ENCODE measurements at regions not wholly inside any gene's neighbourhood (a gene's known extent, or its start where the extent isn't known, plus 50 kb on each side); places are given as distances from the start of the nearest gene placed in this dataset.

GRCh38 chr3:144552346-144553057 lies 580.9 kb downstream of the DIPK2A start:
- Histone ChIP-seq H3K4me3 (ENCODE audit: control insufficient read depth in 2 of 3, extremely low read depth in 1 of 3, insufficient read depth in 2 of 3, low read depth in 1 of 3, low read length in 3 of 3) (no peak overlapping the region), H3K27me3 (ENCODE audit: control insufficient read depth, extremely low read depth, insufficient read depth, low read length) (no peaks in the 10 kb centered on the region), H3K27ac (ENCODE audit: control insufficient read depth, insufficient read depth, low read length) (no peak overlapping the region), H3K9me1 (ENCODE audit: control insufficient read depth, extremely low read depth, insufficient read depth, low read length) (no peaks in the 10 kb centered on the region), H3K79me2 (ENCODE audit: control insufficient read depth, insufficient read depth, low read length) (no peaks in the 10 kb centered on the region), H3K9me3 (ENCODE audit: control insufficient read depth, low read depth, low read length) (no peaks in the 10 kb centered on the region), H2AFZ (ENCODE audit: control insufficient read depth, low read length) (no peak overlapping the region), H3K9ac (ENCODE audit: control insufficient read depth, extremely low read depth, insufficient read depth, low read length) (no peak overlapping the region), H3K4me2 (ENCODE audit: control insufficient read depth, extremely low read depth, insufficient read depth, low read depth, low read length) (no peak overlapping the region), H3K36me3 (ENCODE audit: control insufficient read depth in 2 of 2, extremely low read depth in 1 of 2, insufficient read depth in 2 of 2, low read length in 2 of 2) (no peaks in the 10 kb centered on the region), H3K4me1 (ENCODE audit: control insufficient read depth, extremely low read depth, insufficient read depth, low read length) (peaks cover 4% of the 10 kb centered on the region), H4K20me1 (ENCODE audit: control insufficient read depth, extremely low read depth, insufficient read depth, low read length) (no peaks in the 10 kb centered on the region)
- dilution Hi-C loops (cut with MboI; ENCODE audit: extremely low pct_ligation_motif_present, low sequenced_read_pairs), result no loop called here
- DNase-seq (ENCODE audit: low read depth, low spot score) (no peak), FAIRE-seq (no peak)
- TF ChIP-seq CTCF (optimal IDR thresholded peaks at IDR 0.05 in 1 of 3, IDR thresholded peaks at IDR 0.05 in 1 of 3, conservative IDR thresholded peaks at IDR 0.05 in 1 of 3; ENCODE audit: extremely low read depth in 1 of 3, insufficient read depth in 2 of 3, low read length in 3 of 3) (no peak), EZH2 (IDR thresholded peaks at IDR 0.05; ENCODE audit: low read length) (no peak)

- no peaks in the 10 kb centered on the region for H3K27me3 ChIP-seq (ENCODE audit: control insufficient read depth, extremely low read depth, insufficient read depth, low read length)
- no peak for FAIRE-seq
- H2AFZ ChIP-seq (ENCODE audit: control insufficient read depth, low read length), result no peak overlapping the region
- no peak overlapping the region for H3K4me3 ChIP-seq (ENCODE audit: control insufficient read depth in 2 of 3, extremely low read depth in 1 of 3, insufficient read depth in 2 of 3, low read depth in 1 of 3, low read length in 3 of 3)
- H3K27ac ChIP-seq (ENCODE audit: control insufficient read depth, insufficient read depth, low read length), result no peak overlapping the region
- peaks cover 8% of the 10 kb centered on the region for H3K4me1 ChIP-seq (ENCODE audit: control insufficient read depth, extremely low read depth, insufficient read depth, low read length)
- H3K79me2 ChIP-seq (ENCODE audit: control insufficient read depth, insufficient read depth, low read length), result no peaks in the 10 kb centered on the region
- no peak overlapping the region for H3K4me2 ChIP-seq (ENCODE audit: control insufficient read depth, extremely low read depth, insufficient read depth, low read depth, low read length)
- DNase-seq (ENCODE audit: low read depth, low spot score), result no peak
- H4K20me1 ChIP-seq (ENCODE audit: control insufficient read depth, extremely low read depth, insufficient read depth, low read length), result no peaks in the 10 kb centered on the region
- H3K9me3 ChIP-seq (ENCODE audit: control insufficient read depth, low read depth, low read length), result no peaks in the 10 kb centered on the region
- no peak for TF ChIP-seq EZH2 (IDR thresholded peaks at IDR 0.05; ENCODE audit: low read length)
- no peaks in the 10 kb centered on the region for H3K36me3 ChIP-seq (ENCODE audit: control insufficient read depth in 2 of 2, extremely low read depth in 1 of 2, insufficient read depth in 2 of 2, low read length in 2 of 2)
- H3K9ac ChIP-seq (ENCODE audit: control insufficient read depth, extremely low read depth, insufficient read depth, low read length), result no peak overlapping the region
- dilution Hi-C loops (cut with MboI; ENCODE audit: extremely low pct_ligation_motif_present, low sequenced_read_pairs), result no loop called here
- no peaks in the 10 kb centered on the region for H3K9me1 ChIP-seq (ENCODE audit: control insufficient read depth, extremely low read depth, insufficient read depth, low read length)
Observed at GRCh38 chr3:144553301-144553700, 581.7 kb downstream of the DIPK2A start.

GRCh38 chr3:144554889-144555288 lies 583.3 kb downstream of the DIPK2A start:
- Histone ChIP-seq H3K4me1 (ENCODE audit: control insufficient read depth, extremely low read depth, insufficient read depth, low read length) (peaks cover 8% of the 10 kb centered on the region), H3K27ac (ENCODE audit: control insufficient read depth, insufficient read depth, low read length) (no peak overlapping the region), H3K79me2 (ENCODE audit: control insufficient read depth, insufficient read depth, low read length) (no peaks in the 10 kb centered on the region), H4K20me1 (ENCODE audit: control insufficient read depth, extremely low read depth, insufficient read depth, low read length) (no peaks in the 10 kb centered on the region), H3K4me3 (ENCODE audit: control insufficient read depth in 2 of 3, extremely low read depth in 1 of 3, insufficient read depth in 2 of 3, low read depth in 1 of 3, low read length in 3 of 3) (no peak overlapping the region), H3K4me2 (ENCODE audit: control insufficient read depth, extremely low read depth, insufficient read depth, low read depth, low read length) (no peak overlapping the region), H3K9ac (ENCODE audit: control insufficient read depth, extremely low read depth, insufficient read depth, low read length) (no peak overlapping the region), H3K9me1 (ENCODE audit: control insufficient read depth, extremely low read depth, insufficient read depth, low read length) (no peaks in the 10 kb centered on the region), H2AFZ (ENCODE audit: control insufficient read depth, low read length) (no peak overlapping the region), H3K27me3 (ENCODE audit: control insufficient read depth, extremely low read depth, insufficient read depth, low read length) (no peaks in the 10 kb centered on the region), H3K36me3 (ENCODE audit: control insufficient read depth in 2 of 2, extremely low read depth in 1 of 2, insufficient read depth in 2 of 2, low read length in 2 of 2) (no peaks in the 10 kb centered on the region), H3K9me3 (ENCODE audit: control insufficient read depth, low read depth, low read length) (no peaks in the 10 kb centered on the region)
- TF ChIP-seq CTCF (optimal IDR thresholded peaks at IDR 0.05 in 1 of 3, IDR thresholded peaks at IDR 0.05 in 1 of 3, conservative IDR thresholded peaks at IDR 0.05 in 1 of 3; ENCODE audit: extremely low read depth in 1 of 3, insufficient read depth in 2 of 3, low read length in 3 of 3) (no peak), EZH2 (IDR thresholded peaks at IDR 0.05; ENCODE audit: low read length) (no peak)
- FAIRE-seq (no peak), DNase-seq (ENCODE audit: low read depth, low spot score) (no peak)
- dilution Hi-C loops (cut with MboI; ENCODE audit: extremely low pct_ligation_motif_present, low sequenced_read_pairs), result no loop called here
